Tibial nerve (tissue), 4 donors: ENCODE measurements at regions not wholly inside any gene's neighbourhood (a gene's known extent, or its start where the extent isn't known, plus 50 kb on each side); places are given as distances from the start of the nearest gene placed in this dataset.
A peak's percentile ranks its signal among the peaks of the same experiment; 100 is the strongest.

Experiments used
- DNase-seq, 2 donors: peaks; one replicate each; pipeline ENCODE4 v3.0.0-alpha.2; 2019; ENCODE audit warnings: low spot score in 2 of 2
- H3K27ac ChIP-seq, 4 donors: fragments of 200-600 bp; sonication (generic) in 3 of 4; one replicate each; pipeline ENCODE4 v1.5.1; 2017 to 2019; ENCODE audit warnings: mild to moderate bottlenecking in 1 of 4
- H3K27me3 ChIP-seq, 2 donors: fragments of 200-600 bp; sonication (generic) in 1 of 2; one replicate each; pipeline versions ENCODE4 v1.5.1 to v1.6.0; 2017 to 2019
- H3K36me3 ChIP-seq, 3 donors: fragments of 200-600 bp; sonication (generic); one replicate each; pipeline ENCODE4 v1.5.1; 2018 to 2019
- H3K4me1 ChIP-seq, 4 donors: fragments of 200-600 bp; sonication (generic) in 3 of 4; one replicate each; pipeline ENCODE4 v1.5.1; 2017 to 2019
- H3K4me3 ChIP-seq, 4 donors: fragments of 200-600 bp; sonication (generic) in 3 of 4; one replicate each; pipeline ENCODE4 v1.5.1; 2017 to 2019; ENCODE audit warnings: mild to moderate bottlenecking in 1 of 4, moderate library complexity in 1 of 4
- H3K9me3 ChIP-seq, 4 donors: fragments of 200-600 bp; sonication (generic) in 3 of 4; one replicate each; pipeline ENCODE4 v1.5.1; 2017 to 2019
- EP300 ChIP-seq, 2 donors: sonication (generic); formaldehyde crosslinking; IDR thresholded peaks; one replicate each; pipeline ENCODE4 v1.6.1; 2017; ENCODE audit warnings: antibody characterized with exemption in 2 of 2, mild to moderate bottlenecking in 1 of 2
- POLR2A ChIP-seq, 2 donors: fragments of 450-650 bp; IDR thresholded peaks; one replicate each; pipeline ENCODE4 v1.6.1; 2017; ENCODE audit warnings: antibody characterized with exemption in 2 of 2, mild to moderate bottlenecking in 2 of 2, moderate library complexity in 2 of 2
- WGBS, 2 donors: methylation state at CpG; one replicate each; pipeline ENCODE4 v1.1.5; 2018; 5-methylcytosine and 5-hydroxymethylcytosine counted together
- TF ChIP-seq, protein P1 (sequence below), 5 experiments: fragments of 200-600 bp in 3 of 5; fragments of 450-650 bp in 2 of 5; sonication (generic) in 3 of 5; IDR thresholded peaks; one replicate each; pipeline ENCODE4 v1.5.1; 2016 to 2019; ENCODE audit warnings: antibody characterized with exemption in 5 of 5, mild to moderate bottlenecking in 3 of 5, moderate library complexity in 2 of 5

DNA sequence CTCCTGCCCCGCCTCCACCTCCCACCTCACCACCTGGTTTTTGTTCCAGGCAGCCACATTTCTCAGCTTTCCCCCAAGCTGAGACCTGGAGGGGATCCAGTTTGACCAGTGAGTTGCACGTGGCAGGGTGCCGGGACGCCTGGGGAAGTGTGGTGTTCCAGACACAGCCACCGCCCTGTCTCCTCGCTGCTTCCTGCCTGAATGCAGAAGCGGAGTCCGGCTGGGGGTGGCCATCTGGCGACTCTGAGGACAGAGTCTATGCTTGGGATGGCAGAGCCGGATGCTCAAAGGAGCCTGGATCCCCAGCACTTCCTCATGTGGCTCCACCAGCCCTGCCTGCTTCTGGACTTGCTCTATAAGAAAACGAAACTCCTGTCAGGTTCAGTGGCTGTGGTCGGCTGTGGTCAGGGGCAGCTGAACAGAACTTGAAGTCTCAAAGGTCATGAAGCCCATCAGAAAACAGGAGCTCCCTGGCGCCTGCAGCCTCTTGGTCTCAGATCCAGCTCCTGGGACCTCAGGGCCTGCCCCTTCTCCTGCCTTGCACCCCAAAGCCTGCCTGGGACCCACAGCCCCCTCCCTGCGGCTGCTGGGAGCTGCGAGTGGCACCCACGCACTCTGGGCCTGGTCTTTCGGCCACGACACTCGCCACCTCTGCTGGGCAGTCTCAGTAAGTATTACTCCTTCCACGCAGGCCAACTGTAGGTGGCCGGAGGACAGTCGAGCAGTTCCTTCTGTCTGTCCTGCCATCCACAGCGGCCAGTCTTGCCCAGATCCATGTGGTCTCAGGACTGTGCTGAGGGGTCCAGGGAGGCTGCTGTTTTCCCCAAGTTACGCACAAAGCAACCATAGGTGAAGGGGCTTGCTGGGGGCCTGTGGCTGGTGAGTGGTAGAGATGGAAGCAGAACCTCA, 112.8 kb upstream of the MEF2A start:
- WGBS, 2 donors: 67 to 79% methylated on average over 22 to 24 of the region's 24 CpGs
- H3K4me1 ChIP-seq: peaks cover 0 to 39% (median 18%) of the 10 kb centered on the region in 4 donors
- H3K27me3 ChIP-seq: no peaks in the 10 kb centered on the region
- H3K9me3 ChIP-seq: no peaks in the 10 kb centered on the region
- peak in 1 of 2 donors; percentile 82 for TF ChIP-seq EP300 (IDR thresholded peaks at IDR 0.05)
- TF ChIP-seq, protein P1, sequence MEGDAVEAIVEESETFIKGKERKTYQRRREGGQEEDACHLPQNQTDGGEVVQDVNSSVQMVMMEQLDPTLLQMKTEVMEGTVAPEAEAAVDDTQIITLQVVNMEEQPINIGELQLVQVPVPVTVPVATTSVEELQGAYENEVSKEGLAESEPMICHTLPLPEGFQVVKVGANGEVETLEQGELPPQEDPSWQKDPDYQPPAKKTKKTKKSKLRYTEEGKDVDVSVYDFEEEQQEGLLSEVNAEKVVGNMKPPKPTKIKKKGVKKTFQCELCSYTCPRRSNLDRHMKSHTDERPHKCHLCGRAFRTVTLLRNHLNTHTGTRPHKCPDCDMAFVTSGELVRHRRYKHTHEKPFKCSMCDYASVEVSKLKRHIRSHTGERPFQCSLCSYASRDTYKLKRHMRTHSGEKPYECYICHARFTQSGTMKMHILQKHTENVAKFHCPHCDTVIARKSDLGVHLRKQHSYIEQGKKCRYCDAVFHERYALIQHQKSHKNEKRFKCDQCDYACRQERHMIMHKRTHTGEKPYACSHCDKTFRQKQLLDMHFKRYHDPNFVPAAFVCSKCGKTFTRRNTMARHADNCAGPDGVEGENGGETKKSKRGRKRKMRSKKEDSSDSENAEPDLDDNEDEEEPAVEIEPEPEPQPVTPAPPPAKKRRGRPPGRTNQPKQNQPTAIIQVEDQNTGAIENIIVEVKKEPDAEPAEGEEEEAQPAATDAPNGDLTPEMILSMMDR (IDR thresholded peaks at IDR 0.05): no peak
- peak overlapping the region in 1 of 4 donors; percentile 28 for H3K4me3 ChIP-seq
- DNase-seq: peak; percentile 60 to 69
- H3K36me3 ChIP-seq: no peaks in the 10 kb centered on the region
- peak overlapping the region in 3 of 4 donors; percentile 17 to 94 (median 90) for H3K27ac ChIP-seq

GRCh38 chr15:99453637-99454030, 112.2 kb upstream of the MEF2A start:
- no peaks in the 10 kb centered on the region for H3K9me3 ChIP-seq
- TF ChIP-seq EP300 (IDR thresholded peaks at IDR 0.05): no peak
- TF ChIP-seq, protein P1 (IDR thresholded peaks at IDR 0.05): no peak
- TF ChIP-seq POLR2A (IDR thresholded peaks at IDR 0.05): no peak
- peak overlapping the region in 2 of 4 donors; percentile 90 to 94 for H3K27ac ChIP-seq
- peaks cover 0 to 39% (median 18%) of the 10 kb centered on the region in 4 donors for H3K4me1 ChIP-seq
- no peaks in the 10 kb centered on the region for H3K27me3 ChIP-seq
- WGBS, 2 donors: 92% methylated on average over 5 to 6 of the region's 6 CpGs
- no peaks in the 10 kb centered on the region for H3K36me3 ChIP-seq
- no peak for DNase-seq
- peak overlapping the region in 1 of 4 donors; percentile 28 for H3K4me3 ChIP-seq

DNA sequence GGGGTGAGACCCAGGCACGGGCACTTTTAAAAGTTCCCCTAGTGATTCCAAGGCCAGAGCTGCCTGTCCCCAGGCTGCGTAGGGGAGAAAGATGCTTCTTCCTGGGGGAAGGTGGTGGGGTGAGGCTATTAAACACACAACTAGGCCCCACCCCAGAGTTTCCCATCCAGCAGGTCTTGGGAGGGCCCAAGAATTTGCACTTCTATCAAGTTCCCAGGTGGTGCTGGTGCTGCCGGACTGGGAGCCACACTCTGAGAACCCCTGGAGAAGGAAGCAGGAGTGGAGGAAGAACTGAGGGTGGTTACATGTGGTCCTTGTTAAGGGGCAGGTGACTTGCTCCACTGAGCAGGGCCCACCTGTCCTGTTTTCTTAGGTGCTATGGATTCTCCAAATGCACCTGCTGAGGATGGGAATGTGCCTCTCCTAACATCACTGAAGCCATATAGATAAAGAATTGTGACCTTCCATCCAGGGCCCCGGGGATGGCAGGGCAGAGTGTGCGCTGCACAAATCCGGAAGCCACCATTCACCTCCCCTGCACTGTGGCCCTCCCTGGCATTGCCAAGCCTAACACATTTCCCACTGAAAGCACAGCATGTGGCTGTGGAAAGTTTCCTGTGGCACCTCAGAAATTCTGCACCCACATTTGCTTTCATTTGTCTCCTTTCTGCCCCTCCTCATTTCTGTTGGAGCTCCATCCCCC, 111.5 kb upstream of the MEF2A start:
- DNase-seq: no peak
- WGBS, 2 donors: 88 to 89% methylated on average over 6 of the region's 6 CpGs

GRCh38 chr15:99454941-99455788, 110.6 kb upstream of the MEF2A start:
- H3K4me1 ChIP-seq: peaks cover 0 to 39% (median 18%) of the 10 kb centered on the region in 4 donors
- peak overlapping the region; percentile 78 to 94 (median 86) for H3K27ac ChIP-seq
- no peaks in the 10 kb centered on the region for H3K27me3 ChIP-seq
- H3K9me3 ChIP-seq: no peaks in the 10 kb centered on the region
- peak overlapping the region in 1 of 4 donors; percentile 10 for H3K4me3 ChIP-seq
- H3K36me3 ChIP-seq: no peaks in the 10 kb centered on the region
- 32 to 45% methylated on average over 17 to 19 of the region's 19 CpGs for WGBS, 2 donors
- TF ChIP-seq EP300 (IDR thresholded peaks at IDR 0.05) (peak; percentile 68 to 85), POLR2A (IDR thresholded peaks at IDR 0.05) (peak in 1 of 2 donors; percentile 11)
- TF ChIP-seq, protein P1 (IDR thresholded peaks at IDR 0.05): no peak
- peak; percentile 64 to 66 for DNase-seq

More for the DNA sequence above, 111.5 kb upstream of the MEF2A start:
- TF ChIP-seq POLR2A (IDR thresholded peaks at IDR 0.05) (no peak), EP300 (IDR thresholded peaks at IDR 0.05) (no peak)
- TF ChIP-seq, protein P1 (IDR thresholded peaks at IDR 0.05): no peak
- no peaks in the 10 kb centered on the region for H3K36me3 ChIP-seq
- H3K27me3 ChIP-seq: no peaks in the 10 kb centered on the region
- no peak overlapping the region for H3K4me3 ChIP-seq
- H3K27ac ChIP-seq: peak overlapping the region; percentile 78 to 94 (median 86)
- peaks cover 0 to 39% (median 18%) of the 10 kb centered on the region in 4 donors for H3K4me1 ChIP-seq
- H3K9me3 ChIP-seq: no peaks in the 10 kb centered on the region
